HG03097 (cell line): ENCODE measurements at regions not wholly inside any gene's neighbourhood (a gene's known extent, or its start where the extent isn't known, plus 50 kb on each side); places are given as distances from the start of the nearest gene placed in this dataset.
A peak's percentile ranks its signal among the peaks of the same experiment; 100 is the strongest.
"Not testable (repeated sequence)": the region's sequence is repeated elsewhere in the genome, so short reads cannot be mapped to it uniquely, and the experiment has no call there.

Source experiments
- ATAC-seq: cut with Tn5 transposase; IDR thresholded peaks from one replicate; pipeline ENCODE4 v1.9.1; 2021; ENCODE audit not compliant: unreplicated experiment, low FRiP score

GRCh38 chr2:128664499-128664971 is 345.9 kb upstream of the HS6ST1 start:
- ATAC-seq = no peak

- ATAC-seq = no peak
Observed at GRCh38 chr2:128665113-128665512, 346.4 kb upstream of the HS6ST1 start.

GRCh38 chr2:128666596-128666995 is 347.9 kb upstream of the HS6ST1 start:
- ATAC-seq = no peak

- no peak for ATAC-seq
Observed at GRCh38 chr2:128667391-128667790, 348.7 kb upstream of the HS6ST1 start.

GRCh38 chr2:128668946-128669345 is 350.3 kb upstream of the HS6ST1 start:
- ATAC-seq = no peak

- ATAC-seq = no peak
Observed at GRCh38 chr2:128670066-128670465, 351.4 kb upstream of the HS6ST1 start.

- not testable (repeated sequence) for ATAC-seq
Observed at GRCh38 chr2:128671981-128672757, 353.5 kb upstream of the HS6ST1 start.

GRCh38 chr2:128679680-128680079 is 361.0 kb upstream of the HS6ST1 start:
- not testable (repeated sequence) for ATAC-seq

- no peak for ATAC-seq
Observed at GRCh38 chr2:128681507-128681906, 362.8 kb upstream of the HS6ST1 start.

GRCh38 chr2:128682266-128682665 is 363.6 kb upstream of the HS6ST1 start:
- no peak for ATAC-seq

- ATAC-seq = no peak
Observed at GRCh38 chr2:128682729-128683284, 364.1 kb upstream of the HS6ST1 start.

GRCh38 chr2:128684523-128684922 is 365.9 kb upstream of the HS6ST1 start:
- no peak for ATAC-seq

GRCh38 chr2:128685841-128686496 is 367.3 kb upstream of the HS6ST1 start:
- peak; percentile 54 for ATAC-seq

- peak; percentile 73 for ATAC-seq
Observed at GRCh38 chr2:128686497-128686859, 367.8 kb upstream of the HS6ST1 start.

- no peak for ATAC-seq
Observed at GRCh38 chr2:128686881-128687555, 368.4 kb upstream of the HS6ST1 start.

GRCh38 chr2:128687565-128687964 is 368.9 kb upstream of the HS6ST1 start:
- no peak for ATAC-seq

- no peak for ATAC-seq
Observed at GRCh38 chr2:128689971-128690370, 371.3 kb upstream of the HS6ST1 start.

GRCh38 chr2:128690431-128690830 is 371.8 kb upstream of the HS6ST1 start:
- ATAC-seq = no peak

GRCh38 chr2:128690869-128691268 is 372.2 kb upstream of the HS6ST1 start:
- ATAC-seq = no peak

- no peak for ATAC-seq
Observed at GRCh38 chr2:128691526-128691925, 372.9 kb upstream of the HS6ST1 start.
